GM21529 (cell line): ENCODE measurements at regions not wholly inside any gene's neighbourhood (a gene's known extent, or its start where the extent isn't known, plus 50 kb on each side); places are given as distances from the start of the nearest gene placed in this dataset.

ENCODE experiments used
- ATAC-seq: cut with Tn5 transposase; IDR thresholded peaks from one replicate; pipeline ENCODE4 v1.9.1; 2021; ENCODE audit not compliant: unreplicated experiment

DNA sequence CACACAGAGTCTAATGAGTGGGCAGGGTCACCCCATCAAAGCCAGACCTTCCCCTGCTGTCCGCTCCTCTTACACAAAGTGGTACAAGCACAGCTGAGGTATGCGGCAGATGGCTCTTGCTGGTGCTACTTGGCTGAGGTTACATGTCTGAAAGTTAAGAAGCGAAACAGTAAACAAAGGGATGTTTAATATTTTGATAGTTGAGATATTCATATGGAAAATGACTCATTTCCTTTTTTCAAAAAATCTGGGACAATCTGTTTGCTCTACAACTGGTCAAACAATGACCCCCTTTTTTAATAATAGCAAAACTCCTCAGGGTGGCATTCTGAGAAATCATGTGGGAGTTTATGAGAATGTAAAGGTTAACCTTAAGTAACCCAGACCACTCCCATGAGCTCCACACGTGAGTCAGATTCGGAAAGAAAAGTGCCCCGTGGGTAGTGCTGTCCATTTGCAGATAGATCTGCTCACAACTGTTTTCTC lies 245.3 kb downstream of the TBXT start:
- no peak for ATAC-seq

DNA sequence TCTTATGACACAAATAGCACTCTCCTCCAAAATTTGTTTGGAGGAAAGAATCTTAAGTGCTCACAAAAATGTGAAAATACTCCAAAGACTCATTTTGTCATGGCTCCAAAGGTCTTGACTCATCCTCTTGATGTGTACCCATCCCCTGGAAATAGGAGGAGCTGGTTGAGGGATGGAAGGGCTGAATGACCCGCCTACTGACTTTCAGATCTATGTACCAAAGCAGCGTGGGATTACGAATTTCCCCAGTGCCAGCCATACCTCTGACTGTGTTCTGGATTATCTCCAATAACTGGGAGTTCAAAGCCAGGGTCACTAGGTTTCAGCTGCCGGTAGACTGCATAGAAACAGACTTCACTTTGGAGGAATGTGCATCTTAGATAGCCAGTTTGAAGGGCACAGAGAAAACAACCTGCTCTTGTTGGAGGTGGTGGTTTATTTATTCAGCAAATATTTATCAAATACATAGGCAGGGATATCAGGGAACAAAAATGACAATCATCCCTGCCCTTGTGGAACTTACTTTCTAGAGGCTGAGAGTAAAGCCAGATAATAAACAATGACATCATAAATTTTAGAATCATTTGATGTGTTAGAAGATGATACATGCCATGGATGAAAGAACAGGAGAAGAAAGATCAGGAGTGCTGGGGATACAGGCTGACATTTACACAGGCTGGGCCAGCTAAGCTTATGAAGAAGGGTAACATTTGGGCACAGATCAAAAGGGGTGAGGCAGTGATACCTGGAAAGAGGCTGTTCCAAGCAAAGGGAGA lies 246.6 kb downstream of the TBXT start:
- ATAC-seq = no peak

DNA sequence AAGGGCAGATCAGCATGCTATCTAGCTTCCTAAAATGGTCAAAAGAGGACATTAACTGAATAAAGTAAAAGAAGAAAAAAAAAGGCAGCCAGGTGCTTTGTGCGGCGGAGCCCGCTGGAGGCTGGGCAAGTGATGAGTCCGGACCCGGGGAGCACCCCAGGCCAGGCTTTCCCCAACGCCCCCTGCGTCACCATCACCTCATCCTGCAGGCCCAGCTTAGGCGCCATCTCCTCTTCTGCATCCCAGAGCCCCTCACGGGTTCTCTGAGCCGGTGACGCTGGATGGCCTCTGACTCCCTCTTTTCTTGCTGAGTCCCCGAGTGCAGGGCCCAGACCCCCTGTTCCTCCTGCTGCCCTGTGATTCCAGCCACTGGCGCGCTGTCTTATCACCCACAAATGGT lies 250.1 kb downstream of the TBXT start:
- ATAC-seq = no peak

DNA sequence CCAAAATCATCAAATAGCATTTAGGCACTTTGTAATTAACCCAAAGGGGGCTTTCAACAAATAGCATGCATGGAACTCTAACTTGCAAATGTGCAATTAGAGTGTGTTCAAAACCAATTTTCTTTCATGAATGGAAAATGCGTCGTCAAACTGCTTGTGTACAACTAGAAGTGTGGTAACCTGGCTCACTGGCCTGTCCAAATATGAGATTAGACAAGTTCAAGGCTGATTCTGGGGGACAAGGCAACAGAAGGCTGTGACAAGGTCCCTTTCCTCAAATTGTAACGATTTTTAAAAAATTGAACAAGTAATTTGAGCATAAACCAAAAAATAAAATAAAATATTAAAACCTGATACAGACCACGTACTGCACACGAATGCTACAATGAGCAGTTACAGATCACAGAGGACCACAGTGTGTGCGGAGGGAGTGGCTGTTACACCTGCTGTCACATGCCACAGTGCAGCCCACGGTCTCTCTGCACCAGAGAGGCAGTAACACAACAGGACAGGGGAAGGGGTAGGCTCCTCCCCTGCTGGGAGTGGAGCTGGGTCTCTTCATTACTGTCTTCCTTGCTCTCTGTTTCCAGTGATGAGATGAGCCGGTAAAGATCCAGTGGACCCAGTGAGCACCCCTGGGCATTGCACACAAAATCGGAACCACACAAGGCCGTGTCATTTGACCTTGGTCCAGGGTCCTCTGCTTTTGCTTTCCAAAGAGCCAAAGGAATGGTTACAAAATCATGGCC lies 252.2 kb upstream of the PDE10A start:
- no peak for ATAC-seq

DNA sequence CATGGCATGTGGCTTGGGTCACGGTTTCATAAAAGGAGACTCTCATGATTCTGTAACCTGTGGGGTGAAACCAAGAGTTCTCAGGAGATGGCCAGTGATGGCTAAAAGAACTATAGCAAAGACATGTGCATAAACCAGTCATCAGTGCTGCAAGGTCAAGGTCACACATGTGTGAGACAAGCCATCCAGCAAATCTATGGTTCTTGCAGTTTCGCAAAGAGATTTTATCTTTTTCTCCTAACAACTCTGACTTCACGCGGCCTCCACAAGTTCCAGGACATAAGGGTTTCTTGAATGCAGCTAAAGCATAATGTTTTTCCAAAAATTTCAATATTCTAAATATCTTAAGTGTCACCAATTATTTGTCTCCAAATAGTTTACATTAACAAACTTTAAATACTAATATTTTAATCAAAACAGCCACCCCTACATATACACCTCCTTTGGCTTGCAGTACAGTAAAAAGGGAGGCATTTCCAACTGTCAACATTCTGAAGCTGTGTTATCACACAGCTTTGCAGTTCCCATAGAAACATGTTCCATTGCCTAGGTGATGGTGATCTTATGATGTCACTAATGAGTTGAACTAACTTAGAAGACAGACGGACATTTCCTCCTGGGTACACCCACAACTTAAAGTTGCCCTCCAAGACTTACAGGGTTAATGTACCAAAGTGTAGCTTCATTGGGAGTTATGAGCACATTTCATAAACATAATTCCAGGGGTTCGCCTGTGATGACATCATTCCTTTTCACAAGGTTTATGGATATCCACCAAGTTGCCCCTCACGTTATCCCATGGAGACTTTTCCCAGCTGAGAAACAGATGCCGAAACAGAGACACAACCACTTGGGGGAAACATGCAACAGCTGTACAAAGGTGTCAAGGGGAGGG lies 250.9 kb upstream of the PDE10A start:
- no peak for ATAC-seq

DNA sequence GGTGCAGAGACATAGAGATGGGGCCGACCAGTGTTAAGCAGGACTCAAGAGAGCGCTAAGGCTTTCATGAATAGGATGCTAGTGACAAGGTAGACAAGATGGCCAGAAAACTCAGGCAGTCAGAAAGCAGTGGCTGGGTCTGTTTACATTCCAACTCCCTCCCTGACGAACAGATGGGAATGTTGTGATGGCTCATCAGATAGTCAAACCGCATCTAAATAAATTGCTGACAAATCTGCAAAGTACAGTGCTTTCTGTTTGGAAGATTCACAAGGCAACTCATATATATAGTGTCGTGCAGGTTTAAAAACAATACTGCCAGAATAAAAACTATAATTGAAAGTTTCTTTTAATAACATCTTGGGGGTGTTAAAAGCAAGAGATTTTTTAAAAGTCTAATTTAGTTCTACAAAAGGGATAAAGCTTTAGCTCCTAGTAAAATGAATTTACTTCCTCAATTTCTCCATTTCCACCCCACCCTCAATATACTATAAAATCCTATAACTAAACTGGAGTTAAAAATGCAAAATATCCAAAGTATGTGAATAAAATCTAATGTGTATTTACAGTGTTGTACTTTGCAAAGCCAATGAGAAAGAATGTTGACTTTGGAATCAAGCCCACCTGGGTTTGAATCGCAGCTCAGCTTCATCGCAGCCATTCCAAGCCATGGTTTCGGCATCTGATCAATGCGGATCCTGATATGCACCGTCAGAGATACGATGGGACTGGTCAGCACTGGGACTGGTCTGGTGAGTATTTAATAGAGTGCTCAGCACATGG lies 247.3 kb upstream of the PDE10A start:
- no peak for ATAC-seq

DNA sequence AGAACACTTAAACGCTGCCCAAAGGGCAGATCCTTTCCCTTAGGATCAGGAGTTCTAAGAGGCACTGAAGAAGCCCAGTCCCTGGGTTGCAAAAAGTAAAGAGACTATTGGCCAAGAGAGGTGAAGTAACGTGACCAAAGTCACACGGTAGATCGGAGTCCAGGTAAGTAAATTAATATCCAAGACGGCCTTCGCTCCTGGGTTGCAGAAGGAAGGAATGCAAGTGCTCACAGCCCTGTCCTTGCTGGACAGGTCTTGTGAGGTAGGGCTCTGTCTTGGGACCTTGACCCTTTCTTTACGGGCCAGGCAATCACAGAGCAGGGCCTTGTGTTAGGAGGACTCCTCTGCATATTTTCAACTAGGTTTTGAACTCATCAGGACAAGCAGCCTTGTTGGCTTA lies 243.7 kb upstream of the PDE10A start:
- ATAC-seq = no peak

DNA sequence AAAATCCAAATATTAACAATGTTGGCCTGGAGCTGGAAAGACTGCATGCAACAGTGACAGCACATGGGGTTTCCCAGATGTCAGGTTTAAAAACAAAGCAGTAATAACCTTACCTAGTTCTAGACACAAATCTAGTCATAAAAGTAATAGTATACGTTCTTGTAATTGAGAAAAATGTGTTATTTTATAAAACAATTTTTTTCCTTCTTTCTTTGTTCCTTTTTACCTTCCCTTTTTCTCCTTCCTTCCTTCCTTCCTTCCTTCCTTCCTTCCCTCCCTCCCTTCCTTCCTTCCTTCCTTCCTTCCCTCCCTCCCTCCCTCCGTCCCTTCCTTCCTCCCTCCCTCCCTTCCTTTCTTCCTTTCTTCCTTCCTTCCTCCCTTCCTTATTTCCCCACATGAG lies 242.7 kb upstream of the PDE10A start:
- no peak for ATAC-seq

DNA sequence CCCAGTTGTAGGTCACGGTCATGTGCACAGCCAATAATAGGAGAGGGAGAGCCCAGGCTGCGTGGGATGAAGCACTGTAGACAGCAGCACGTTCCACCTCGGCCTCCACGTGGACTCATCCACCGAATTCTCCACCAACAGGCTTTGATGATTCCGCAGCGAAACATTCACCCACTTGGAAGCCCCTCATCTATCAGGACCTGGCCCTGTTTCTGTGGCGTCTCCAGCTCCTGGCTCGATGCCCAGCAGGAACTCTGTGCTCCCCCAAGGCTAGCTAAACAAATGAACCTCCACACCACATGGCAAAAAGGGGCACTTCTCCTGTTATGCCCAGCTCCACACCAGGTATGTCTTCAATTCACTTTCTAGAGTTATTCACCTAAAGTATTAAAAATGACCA lies 237.9 kb upstream of the PDE10A start:
- no peak for ATAC-seq

DNA sequence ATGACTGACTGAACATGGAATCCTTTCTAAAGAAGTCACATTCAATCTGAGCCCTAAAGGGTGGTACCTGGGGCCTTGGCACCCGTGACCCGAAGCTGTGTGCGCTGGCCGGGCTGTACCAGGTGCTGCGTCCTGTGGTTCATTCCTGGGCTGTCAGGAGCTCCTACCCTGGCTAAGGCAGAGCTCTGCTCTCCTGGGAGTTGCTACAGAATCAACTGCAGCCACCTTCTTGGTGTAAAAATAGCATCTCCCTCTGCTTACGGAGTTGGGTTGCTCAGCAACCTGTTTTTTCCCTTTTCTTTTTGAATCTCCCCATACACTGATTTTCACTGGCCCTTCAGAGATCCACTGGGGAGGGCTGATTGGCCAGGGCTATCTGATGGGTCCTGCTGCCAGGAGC lies 236.6 kb upstream of the PDE10A start:
- ATAC-seq = no peak

DNA sequence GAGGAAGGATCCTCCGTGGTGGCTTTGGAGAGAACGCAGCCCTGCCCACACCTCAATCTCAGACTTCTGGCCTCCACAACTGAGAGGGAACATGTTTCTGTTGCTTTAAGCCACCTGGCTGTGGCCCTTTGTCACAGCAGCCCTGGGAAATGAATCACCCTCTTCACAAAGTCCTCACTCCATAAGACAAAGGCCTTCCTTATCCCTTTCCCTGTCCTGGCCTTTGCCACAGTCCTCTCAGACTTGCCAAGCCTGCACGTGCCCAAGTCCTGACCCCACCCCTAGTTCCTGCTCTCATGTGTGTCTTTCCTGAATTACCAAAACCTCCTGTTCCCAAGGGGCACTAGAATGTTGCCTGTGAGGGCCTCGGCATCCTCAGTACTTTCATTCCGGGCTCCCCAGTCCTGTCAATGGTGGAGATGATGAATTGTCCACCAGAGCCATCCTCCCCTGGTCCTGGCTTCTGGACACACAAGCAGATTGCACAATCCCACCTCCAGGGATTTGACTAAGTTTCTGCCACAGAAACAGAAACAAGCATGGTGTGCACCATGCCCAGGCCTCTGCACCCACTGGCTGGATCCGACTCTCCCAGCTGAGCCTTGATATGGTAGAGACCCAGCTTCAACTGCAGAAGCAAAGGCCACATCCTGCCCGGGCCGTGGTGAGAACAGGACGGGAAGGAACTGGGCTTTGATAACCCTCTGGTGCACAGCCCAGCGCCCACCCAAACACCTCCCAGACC lies 232.6 kb upstream of the PDE10A start:
- no peak for ATAC-seq

DNA sequence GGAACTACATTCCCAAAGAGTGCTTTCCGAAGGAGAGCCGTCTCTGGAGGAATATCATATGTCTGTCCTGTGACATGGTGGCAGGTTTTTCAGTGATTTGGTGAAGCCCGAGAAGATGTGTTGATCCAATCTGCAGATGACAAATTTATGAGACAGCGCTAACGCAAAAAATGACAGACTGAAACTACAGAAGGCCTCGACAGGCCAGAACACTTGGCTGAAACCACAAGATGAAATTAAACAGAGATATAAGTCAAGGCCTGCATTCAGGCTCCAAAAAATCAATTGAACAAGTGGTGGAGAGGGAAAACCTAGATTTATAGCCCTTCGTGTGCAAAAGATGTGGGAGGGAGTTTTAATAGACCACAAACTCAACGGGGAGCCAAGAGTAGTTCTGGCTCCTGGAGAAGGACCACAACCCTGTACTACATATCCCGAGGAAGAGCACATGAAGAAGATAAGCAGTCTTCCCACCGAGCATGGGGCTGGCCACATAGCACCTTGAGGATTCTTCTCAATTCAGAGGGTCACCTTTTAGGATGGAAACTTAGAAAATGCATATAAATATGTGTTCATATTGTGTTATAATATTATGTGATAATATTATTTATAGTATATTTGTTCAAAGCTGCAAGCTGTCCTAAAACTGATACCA lies 231.3 kb upstream of the PDE10A start:
- no peak for ATAC-seq

DNA sequence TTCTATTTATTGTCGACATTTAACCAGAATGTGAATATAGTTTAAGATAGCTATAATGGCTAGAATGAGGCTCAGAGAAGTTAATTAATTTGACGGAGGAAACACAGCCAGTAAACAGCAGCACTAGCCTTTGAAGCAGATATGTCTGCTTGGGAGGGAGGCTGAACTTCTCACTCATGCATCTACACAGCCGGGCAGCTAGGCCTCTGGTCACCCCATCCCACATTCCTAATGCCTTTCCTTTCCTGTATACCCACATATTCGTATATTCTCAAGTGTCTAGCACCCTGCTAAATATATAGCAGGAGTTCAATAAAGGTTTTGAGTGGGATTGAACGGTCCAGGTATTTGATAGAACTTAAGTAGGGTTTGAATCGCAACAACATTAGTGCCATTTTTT lies 230.4 kb upstream of the PDE10A start:
- no peak for ATAC-seq

DNA sequence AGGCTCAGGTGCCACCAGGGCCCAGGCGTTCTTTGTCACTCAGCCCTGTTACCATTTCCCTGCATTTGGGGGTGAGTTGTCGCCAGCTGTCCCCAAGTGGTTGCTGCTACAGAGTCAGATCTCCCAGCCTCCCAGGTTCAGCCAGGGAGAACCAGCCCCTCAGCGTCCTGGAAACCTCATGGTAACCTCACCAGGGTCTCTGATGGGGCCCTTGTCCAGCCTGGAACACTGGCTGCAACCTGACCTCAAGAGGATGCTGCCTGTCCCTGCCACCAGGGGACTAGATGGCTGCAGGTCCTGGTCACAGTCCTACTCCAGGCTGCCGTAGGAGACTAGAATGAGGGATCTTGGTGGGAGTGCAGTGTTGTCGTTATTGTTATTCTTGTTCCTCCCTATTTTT lies 228.3 kb upstream of the PDE10A start:
- no peak for ATAC-seq

DNA sequence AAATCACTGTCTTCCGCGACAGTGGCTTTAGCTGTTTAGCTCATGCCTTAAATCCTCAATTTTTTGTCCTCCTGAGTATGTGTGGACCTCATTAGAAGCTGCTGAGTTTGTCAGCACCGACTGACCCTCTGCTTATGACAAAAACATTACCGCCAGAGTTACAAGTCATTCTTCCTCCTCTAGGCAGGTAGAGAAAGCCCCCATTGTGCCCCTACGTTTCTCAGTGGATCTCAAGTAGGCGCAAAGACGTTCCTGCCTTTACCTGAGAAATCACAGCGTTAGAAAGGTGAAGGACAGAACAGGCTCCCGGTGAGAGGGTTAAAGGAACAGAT lies 227.3 kb upstream of the PDE10A start:
- ATAC-seq = peak; percentile 10

DNA sequence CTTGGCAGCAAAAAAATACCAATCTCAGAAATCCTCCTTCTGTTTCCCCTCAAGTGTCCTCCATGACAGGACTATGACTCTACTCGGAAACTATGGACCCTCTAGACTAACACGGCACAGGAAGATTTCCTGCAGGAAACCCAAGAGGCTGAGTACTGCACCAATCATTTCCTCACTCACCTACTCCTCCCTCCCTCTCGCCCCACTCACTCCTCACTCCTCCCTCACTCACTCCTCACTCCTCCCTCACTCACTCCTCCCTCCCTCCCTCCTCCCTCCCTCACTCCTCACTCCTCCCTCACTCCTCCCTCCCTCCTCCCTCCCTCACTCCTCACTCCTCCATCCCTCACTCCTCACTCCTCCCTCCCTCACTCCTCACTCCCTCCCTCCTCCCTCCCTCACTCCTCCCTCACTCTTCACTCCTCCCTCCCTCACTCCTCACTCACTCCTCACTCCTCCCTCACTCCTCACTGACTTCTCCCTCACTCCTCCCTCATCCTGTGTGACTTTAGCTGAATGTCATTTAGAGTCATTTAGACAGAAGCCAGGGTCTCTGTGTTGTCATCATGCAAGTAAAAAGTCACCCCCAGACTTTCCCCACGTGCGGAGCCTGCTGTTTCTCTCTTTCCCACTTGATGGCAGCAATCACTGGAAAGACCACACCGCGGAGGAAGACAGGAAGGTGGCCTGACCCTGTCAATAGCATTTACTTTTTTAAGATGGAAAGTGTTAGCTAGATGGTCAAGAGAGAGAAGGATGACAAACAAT lies 226.8 kb upstream of the PDE10A start:
- ATAC-seq = peak; percentile 56

DNA sequence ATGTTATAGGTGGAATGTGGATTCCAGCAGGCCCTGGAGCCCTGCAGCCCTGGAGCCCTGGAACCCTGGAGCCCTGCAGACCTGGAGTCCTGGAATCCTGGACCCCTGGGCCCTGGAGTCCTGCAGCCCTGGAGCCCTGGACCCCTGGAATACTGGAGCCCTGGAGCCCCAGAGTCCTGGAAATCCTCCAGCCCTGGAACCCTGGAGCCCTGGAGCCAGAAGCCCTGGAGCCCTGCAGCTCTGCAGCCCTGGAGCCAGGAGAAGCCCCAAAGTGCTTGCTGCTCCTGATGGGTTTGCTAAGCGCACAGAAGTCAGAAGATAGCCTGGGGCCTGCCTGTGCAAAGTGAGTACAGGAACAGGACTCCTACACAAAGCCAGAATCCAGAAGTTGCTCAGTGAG lies 223.1 kb upstream of the PDE10A start:
- ATAC-seq = no peak

DNA sequence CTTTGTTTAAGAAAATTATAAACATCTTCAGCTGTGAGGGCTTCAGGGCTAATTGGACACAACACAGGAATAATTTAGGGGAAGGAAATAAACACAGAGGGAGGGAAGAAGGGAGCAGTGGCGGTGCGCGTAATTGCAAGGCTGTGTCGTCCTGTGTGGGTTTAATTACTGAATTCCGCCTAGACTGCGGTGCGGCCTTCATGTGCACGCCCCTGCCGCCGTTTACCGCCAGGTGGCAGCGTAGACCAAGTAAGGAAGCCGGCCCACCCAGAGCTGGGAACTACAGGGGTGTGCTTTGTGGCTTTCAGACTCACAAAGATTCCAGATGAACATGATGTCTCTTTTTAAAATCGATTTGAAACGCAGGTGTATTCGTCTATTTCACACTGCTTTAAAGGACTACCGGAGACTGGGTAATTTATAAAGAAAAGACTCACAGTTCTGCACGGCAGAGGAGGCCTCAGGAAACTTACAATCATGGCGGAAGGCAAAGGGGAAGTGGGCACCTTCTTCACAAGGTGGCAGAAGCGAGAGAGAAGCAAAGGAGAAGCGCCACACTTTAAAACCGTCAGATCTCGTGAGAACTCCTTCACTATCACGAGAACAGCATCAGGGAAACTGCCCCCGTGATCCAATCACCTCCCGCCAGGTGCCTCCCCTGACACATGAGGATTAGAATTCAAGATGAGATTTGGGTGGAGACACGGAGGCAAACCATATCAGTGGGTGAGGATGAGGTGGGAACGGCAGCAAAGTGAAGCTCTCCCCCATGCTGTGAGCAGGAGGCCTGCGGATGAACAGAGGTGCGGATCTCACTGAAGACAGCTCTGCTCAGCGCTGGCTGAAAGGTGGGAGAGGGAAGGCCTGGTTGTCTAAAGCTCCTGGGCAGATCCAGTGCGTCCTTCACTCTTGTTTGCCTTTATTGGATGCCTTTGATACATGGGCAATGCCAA lies 222.0 kb upstream of the PDE10A start:
- ATAC-seq = peak; percentile 96
